ENCODE measurements at regions not wholly inside any gene's neighbourhood (a gene's known extent, or its start where the extent isn't known, plus 50 kb on each side); places are given as distances from the start of the nearest gene placed in this dataset.
A peak's percentile ranks its signal among the peaks of the same experiment; 100 is the strongest.

DNA sequence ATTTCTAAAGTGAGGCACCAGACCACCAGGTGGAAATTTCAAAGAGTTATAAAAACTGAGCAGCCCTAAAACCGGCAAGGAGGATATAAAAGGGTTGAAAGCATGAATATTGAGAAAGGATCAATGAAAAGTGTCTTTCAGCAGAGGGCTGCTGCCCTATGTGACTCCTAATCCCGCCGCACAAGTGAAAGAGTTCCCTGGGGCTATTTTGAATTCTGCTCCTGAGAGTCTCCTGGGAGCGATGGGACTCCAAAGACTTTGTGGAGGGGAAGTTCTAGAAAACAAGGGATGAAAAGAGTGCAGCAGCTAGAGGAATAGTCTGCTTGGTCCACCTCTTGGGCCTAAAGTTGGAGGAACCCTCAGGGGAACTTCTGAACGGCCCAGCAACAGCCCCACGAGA is 205.2 kb downstream of the SP3 start:
- H3K36me3 ChIP-seq = no peaks in the 10 kb centered on the region
- H3K9me3 ChIP-seq = no peaks in the 10 kb centered on the region
- no peaks in the 10 kb centered on the region for H3K4me1 ChIP-seq
- TF ChIP-seq CTCF (IDR thresholded peaks at IDR 0.05) = no peak
- TF ChIP-seq POLR2A (IDR thresholded peaks at IDR 0.05) = no peak
- H3K27me3 ChIP-seq = no peaks in the 10 kb centered on the region
- intact Hi-C loops (cut with DNase I; ENCODE audit: low total_unique reads) = no loop called here
- H3K4me3 ChIP-seq = no peak overlapping the region
- DNase-seq = no peak
- peak overlapping the region in 1 of 2 donors; percentile 44 for H3K27ac ChIP-seq

DNA sequence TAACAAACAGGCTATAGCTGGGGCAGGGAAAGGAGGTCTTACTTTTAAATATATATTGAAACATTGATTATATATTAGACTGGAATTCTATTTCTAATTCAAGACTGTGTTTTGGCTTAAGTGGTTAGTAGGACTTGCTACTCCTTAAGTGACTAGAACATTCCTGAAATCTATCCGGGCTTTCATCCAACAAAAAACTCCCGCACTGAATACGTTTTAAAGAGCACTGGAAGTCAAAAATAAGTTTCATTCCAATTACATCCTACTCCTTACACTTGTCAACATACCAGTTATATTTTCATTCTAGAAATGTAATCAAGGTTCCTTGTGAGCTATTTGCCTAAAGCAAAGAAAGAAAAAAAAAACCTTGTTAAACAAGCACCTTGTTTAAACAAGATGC is 204.6 kb downstream of the SP3 start:
- Histone ChIP-seq H3K36me3 (no peaks in the 10 kb centered on the region), H3K4me1 (no peaks in the 10 kb centered on the region), H3K4me3 (no peak overlapping the region), H3K27me3 (no peaks in the 10 kb centered on the region), H3K9me3 (no peaks in the 10 kb centered on the region), H3K27ac (peak overlapping the region in 1 of 2 donors; percentile 44)
- TF ChIP-seq POLR2A (IDR thresholded peaks at IDR 0.05) (no peak), CTCF (IDR thresholded peaks at IDR 0.05) (no peak)
- no peak for DNase-seq
- intact Hi-C loops (cut with DNase I; ENCODE audit: low total_unique reads) = no loop called here

GRCh38 chr2:173761603-173762119 is 203.5 kb downstream of the SP3 start:
- no peaks in the 10 kb centered on the region for H3K9me3 ChIP-seq
- H3K27ac ChIP-seq = no peak overlapping the region
- no peaks in the 10 kb centered on the region for H3K4me1 ChIP-seq
- intact Hi-C loops (cut with DNase I; ENCODE audit: low total_unique reads) = no loop called here
- DNase-seq = no peak
- no peak for TF ChIP-seq POLR2A (IDR thresholded peaks at IDR 0.05)
- no peak for TF ChIP-seq CTCF (IDR thresholded peaks at IDR 0.05)
- no peaks in the 10 kb centered on the region for H3K27me3 ChIP-seq
- H3K4me3 ChIP-seq = no peak overlapping the region
- no peaks in the 10 kb centered on the region for H3K36me3 ChIP-seq

- Histone ChIP-seq H3K36me3 (no peaks in the 10 kb centered on the region), H3K4me1 (no peaks in the 10 kb centered on the region), H3K9me3 (no peaks in the 10 kb centered on the region), H3K4me3 (no peak overlapping the region), H3K27me3 (no peaks in the 10 kb centered on the region), H3K27ac (no peak overlapping the region)
- intact Hi-C loops (cut with DNase I; ENCODE audit: low total_unique reads) = no loop called here
- TF ChIP-seq CTCF (IDR thresholded peaks at IDR 0.05) (no peak), POLR2A (IDR thresholded peaks at IDR 0.05) (no peak)
- DNase-seq = no peak
These were observed 203.0 kb downstream of the SP3 start for GRCh38 chr2:173762221-173762620.

DNA sequence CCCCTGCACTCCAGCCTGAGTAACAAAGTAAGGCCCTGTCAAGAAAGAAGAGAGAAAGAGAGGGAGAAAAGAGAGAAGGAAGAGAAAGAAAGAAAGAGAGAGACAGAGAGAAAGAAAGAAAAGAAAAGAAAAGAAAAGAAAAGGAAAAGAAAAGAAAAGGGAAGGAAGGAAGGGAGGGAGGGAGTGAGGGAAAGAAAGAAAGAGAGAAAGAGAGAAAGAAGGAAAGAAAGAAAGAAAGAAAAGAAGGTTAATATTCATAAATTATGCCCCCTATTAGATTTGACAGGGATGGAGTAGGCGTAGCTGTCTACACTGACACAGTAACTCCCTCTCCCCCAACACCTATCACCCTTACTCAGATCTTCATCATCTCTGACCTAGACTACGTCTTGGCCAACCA is 202.3 kb downstream of the SP3 start:
- DNase-seq = no peak
- no peak for TF ChIP-seq CTCF (IDR thresholded peaks at IDR 0.05)
- TF ChIP-seq POLR2A (IDR thresholded peaks at IDR 0.05) = no peak
- Histone ChIP-seq H3K4me3 (no peak overlapping the region), H3K9me3 (no peaks in the 10 kb centered on the region), H3K27me3 (no peaks in the 10 kb centered on the region), H3K4me1 (no peaks in the 10 kb centered on the region), H3K27ac (no peak overlapping the region), H3K36me3 (no peaks in the 10 kb centered on the region)
- intact Hi-C loops (cut with DNase I; ENCODE audit: low total_unique reads) = no loop called here
